ENCODE measurements at regions not wholly inside any gene's neighbourhood (a gene's known extent, or its start where the extent isn't known, plus 50 kb on each side); places are given as distances from the start of the nearest gene placed in this dataset.

DNA sequence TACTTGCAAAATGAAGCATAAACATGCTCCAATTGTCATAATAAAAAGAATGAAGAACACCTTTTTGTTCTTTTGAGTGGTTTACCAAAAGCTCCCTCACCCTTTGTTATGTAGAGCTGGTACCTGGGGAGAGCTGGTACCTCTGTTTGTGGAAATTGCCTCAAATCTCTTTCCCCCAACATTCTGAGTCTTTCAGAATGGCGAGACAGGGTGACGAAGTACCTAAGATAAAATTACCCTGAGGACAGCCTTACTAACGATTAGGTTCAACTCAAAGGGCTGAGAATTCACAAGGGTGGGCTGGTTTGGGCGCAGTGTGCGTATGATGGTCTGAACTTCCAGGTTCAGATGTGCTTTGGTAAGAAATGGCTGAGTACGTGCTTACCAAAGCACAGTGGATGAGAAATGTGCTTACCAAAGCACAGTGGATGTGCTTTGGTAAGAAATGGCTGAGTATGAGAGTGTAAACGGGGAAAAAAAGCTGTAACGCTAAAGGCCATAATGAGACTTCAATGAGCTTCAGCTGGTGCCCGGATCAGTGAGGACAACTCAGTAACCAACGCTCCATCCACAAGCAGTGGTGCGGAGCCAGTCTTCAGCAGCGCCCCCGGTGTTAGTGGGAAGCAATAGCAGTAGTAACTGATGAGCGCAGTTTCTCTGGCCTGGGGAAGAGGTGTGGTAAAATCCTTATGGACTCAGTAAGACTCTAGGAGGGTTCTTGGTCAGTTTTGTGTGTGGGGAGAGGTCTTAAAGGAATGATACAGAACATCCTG is 72.3 kb upstream of the LRIG1 start:
- DNase-seq = peak in 1 of 2 experiments; percentile 48
- ChIA-PET CTCF (no interaction called here), POLR2A (no interaction called here)
- Mint-ChIP-seq H3K27me3 (ENCODE audit: insufficient read depth, unreplicated experiment) (no peaks in the 10 kb centered on the region), H3K36me3 (ENCODE audit: insufficient read depth, unreplicated experiment) (no peaks in the 10 kb centered on the region), H3K4me1 (ENCODE audit: low read depth, unreplicated experiment) (no peaks in the 10 kb centered on the region), H3K4me3 (ENCODE audit: unreplicated experiment) (no peak overlapping the region), H3K27ac (ENCODE audit: unreplicated experiment) (no peak overlapping the region), H3K9me3 (ENCODE audit: unreplicated experiment) (peaks cover 2% of the 10 kb centered on the region)
- no peak overlapping the region for H3K4me3 ChIP-seq (ENCODE audit: low read depth, low read length)
- H3K36me3 ChIP-seq (ENCODE audit: control insufficient read depth, insufficient read depth, low read length) = no peaks in the 10 kb centered on the region
- H3K4me1 ChIP-seq = no peaks in the 10 kb centered on the region; the same call in 1 of the 2 replicates
- H3K9me3 ChIP-seq = no peaks in the 10 kb centered on the region
- BruUV-seq (replicated peaks) = no TSS peak
- intact Hi-C loops (cut with micrococcal nuclease; ENCODE audit: unreplicated experiment) = no loop called here
- no peaks in the 10 kb centered on the region for H3K27me3 ChIP-seq (replicated peaks; ENCODE audit: control insufficient read depth, insufficient read depth, low read length)
- TF ChIP-seq, protein P1, sequence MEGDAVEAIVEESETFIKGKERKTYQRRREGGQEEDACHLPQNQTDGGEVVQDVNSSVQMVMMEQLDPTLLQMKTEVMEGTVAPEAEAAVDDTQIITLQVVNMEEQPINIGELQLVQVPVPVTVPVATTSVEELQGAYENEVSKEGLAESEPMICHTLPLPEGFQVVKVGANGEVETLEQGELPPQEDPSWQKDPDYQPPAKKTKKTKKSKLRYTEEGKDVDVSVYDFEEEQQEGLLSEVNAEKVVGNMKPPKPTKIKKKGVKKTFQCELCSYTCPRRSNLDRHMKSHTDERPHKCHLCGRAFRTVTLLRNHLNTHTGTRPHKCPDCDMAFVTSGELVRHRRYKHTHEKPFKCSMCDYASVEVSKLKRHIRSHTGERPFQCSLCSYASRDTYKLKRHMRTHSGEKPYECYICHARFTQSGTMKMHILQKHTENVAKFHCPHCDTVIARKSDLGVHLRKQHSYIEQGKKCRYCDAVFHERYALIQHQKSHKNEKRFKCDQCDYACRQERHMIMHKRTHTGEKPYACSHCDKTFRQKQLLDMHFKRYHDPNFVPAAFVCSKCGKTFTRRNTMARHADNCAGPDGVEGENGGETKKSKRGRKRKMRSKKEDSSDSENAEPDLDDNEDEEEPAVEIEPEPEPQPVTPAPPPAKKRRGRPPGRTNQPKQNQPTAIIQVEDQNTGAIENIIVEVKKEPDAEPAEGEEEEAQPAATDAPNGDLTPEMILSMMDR (IDR thresholded peaks at IDR 0.05; ENCODE audit: insufficient read depth in 1 of 2, low read depth in 1 of 2, low read length in 1 of 2, severe bottlenecking in 1 of 2, unreplicated experiment in 1 of 2) = peak; percentile 37 to 39

DNA sequence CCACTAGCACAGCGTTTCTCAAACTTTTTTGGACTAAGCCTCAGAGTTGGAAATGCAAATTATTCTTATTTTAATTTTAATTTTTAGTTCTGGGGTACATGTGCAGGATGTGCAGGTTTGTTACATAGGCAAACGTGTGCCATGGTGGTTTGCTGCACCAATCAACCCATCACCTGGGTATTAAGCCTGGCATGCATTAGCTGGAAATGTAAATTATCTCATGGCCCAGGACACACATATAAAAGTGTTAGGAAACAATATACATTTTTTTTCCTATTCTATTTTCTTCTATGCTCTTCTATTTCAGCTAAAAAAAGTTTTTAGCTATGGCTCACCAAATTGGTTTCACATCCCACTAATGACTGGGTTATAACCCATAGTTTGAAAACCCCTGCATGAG is 73.3 kb upstream of the LRIG1 start:
- CTCF ChIA-PET = no interaction called here
- no peaks in the 10 kb centered on the region; the same call in 1 of the 2 replicates for H3K4me1 ChIP-seq
- no TSS peak for BruUV-seq (replicated peaks)
- TF ChIP-seq, protein P1 (IDR thresholded peaks at IDR 0.05; ENCODE audit: insufficient read depth in 1 of 2, low read depth in 1 of 2, low read length in 1 of 2, severe bottlenecking in 1 of 2, unreplicated experiment in 1 of 2) = no peak
- POLR2A ChIA-PET = no interaction called here
- Mint-ChIP-seq H3K36me3 (ENCODE audit: insufficient read depth, unreplicated experiment) (no peaks in the 10 kb centered on the region), H3K27ac (ENCODE audit: unreplicated experiment) (no peak overlapping the region), H3K9me3 (ENCODE audit: unreplicated experiment) (peaks cover 11% of the 10 kb centered on the region), H3K4me3 (ENCODE audit: unreplicated experiment) (no peak overlapping the region), H3K4me1 (ENCODE audit: low read depth, unreplicated experiment) (no peaks in the 10 kb centered on the region), H3K27me3 (ENCODE audit: insufficient read depth, unreplicated experiment) (no peaks in the 10 kb centered on the region)
- DNase-seq = no peak
- no peak overlapping the region for H3K4me3 ChIP-seq (ENCODE audit: low read depth, low read length)
- no peaks in the 10 kb centered on the region for H3K36me3 ChIP-seq (ENCODE audit: control insufficient read depth, insufficient read depth, low read length)
- intact Hi-C loops (cut with micrococcal nuclease; ENCODE audit: unreplicated experiment) = no loop called here
- no peaks in the 10 kb centered on the region for H3K27me3 ChIP-seq (replicated peaks; ENCODE audit: control insufficient read depth, insufficient read depth, low read length)
- no peaks in the 10 kb centered on the region for H3K9me3 ChIP-seq

DNA sequence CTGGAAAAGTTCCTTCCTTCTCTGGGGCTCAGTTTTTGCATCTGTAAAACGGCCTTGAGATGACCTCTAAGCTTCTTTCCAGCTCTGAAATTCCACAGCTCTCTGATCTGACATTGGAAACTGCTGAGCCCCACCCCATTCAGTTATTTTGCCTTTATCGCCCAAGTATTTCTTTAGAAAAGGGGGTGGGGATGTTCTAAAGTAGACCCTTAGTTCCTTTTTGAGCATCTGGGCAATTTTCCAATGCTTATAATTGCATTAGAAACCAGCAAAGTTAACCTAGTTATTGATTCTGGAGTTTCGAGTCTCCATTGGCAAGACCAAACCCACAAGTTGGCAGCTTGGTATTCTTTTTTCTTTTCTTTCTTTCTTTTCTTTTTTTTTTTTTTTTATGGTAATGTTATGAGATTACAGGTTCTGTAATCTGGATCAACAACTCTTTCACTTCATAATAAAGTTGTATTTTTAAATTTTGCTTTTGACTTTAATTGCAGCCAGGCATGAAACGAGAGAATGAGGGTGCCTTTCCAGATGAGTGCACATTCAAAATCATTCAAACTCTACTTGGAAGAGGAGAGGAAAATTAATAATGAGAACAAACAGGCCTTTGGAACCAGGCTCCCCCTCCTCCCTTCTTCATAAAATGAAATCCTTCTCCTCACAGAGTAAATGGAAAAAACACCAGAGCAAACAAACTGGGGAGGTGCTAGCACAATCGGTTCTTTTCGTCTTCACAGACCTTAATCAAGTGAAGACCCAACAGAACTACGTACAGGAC is 76.8 kb upstream of the LRIG1 start:
- BruUV-seq (replicated peaks) = no TSS peak
- Mint-ChIP-seq H3K27me3 (ENCODE audit: insufficient read depth, unreplicated experiment) (no peaks in the 10 kb centered on the region), H3K9me3 (ENCODE audit: unreplicated experiment) (peaks cover 17% of the 10 kb centered on the region), H3K36me3 (ENCODE audit: insufficient read depth, unreplicated experiment) (no peaks in the 10 kb centered on the region), H3K27ac (ENCODE audit: unreplicated experiment) (no peak overlapping the region), H3K4me3 (ENCODE audit: unreplicated experiment) (no peak overlapping the region), H3K4me1 (ENCODE audit: low read depth, unreplicated experiment) (no peaks in the 10 kb centered on the region)
- Histone ChIP-seq H3K4me3 (ENCODE audit: low read depth, low read length) (no peak overlapping the region), H3K4me1 (no peaks in the 10 kb centered on the region; the same call in 1 of the 2 replicates), H3K9me3 (no peaks in the 10 kb centered on the region), H3K36me3 (ENCODE audit: control insufficient read depth, insufficient read depth, low read length) (no peaks in the 10 kb centered on the region), H3K27me3 (replicated peaks; ENCODE audit: control insufficient read depth, insufficient read depth, low read length) (no peaks in the 10 kb centered on the region)
- TF ChIP-seq, protein P1 (IDR thresholded peaks at IDR 0.05; ENCODE audit: insufficient read depth in 1 of 2, low read depth in 1 of 2, low read length in 1 of 2, severe bottlenecking in 1 of 2, unreplicated experiment in 1 of 2) = no peak
- ChIA-PET POLR2A (no interaction called here), CTCF (no interaction called here)
- intact Hi-C loops (cut with micrococcal nuclease; ENCODE audit: unreplicated experiment) = no loop called here
- no peak for DNase-seq
